ENCODE measurements at regions not wholly inside any gene's neighbourhood (a gene's known extent, or its start where the extent isn't known, plus 50 kb on each side); places are given as distances from the start of the nearest gene placed in this dataset.

- TF ChIP-seq POLR2AphosphoS5 (IDR thresholded peaks at IDR 0.05) (no peak), CTCF (IDR thresholded peaks at IDR 0.05) (no peak), POLR2A (IDR thresholded peaks at IDR 0.05) (no peak)
- H3K9me3 ChIP-seq = no peaks in the 10 kb centered on the region
- H3K27ac ChIP-seq = no peak overlapping the region
- intact Hi-C loops (cut with DNase I) = no loop called here
- DNase-seq (ENCODE audit: low spot score) = no peak
- H3K4me3 ChIP-seq = no peak overlapping the region
- H3K27me3 ChIP-seq (replicated peaks; ENCODE audit: insufficient read depth) = no peaks in the 10 kb centered on the region
- no peaks in the 10 kb centered on the region for H3K4me1 ChIP-seq (replicated peaks)
- H3K36me3 ChIP-seq = no peaks in the 10 kb centered on the region
Observed at GRCh38 chr5:98690002-98690401, 83.5 kb upstream of the RGMB start.

- Histone ChIP-seq H3K27ac (no peak overlapping the region), H3K4me3 (no peak overlapping the region), H3K9me3 (no peaks in the 10 kb centered on the region), H3K4me1 (replicated peaks) (no peaks in the 10 kb centered on the region), H3K27me3 (replicated peaks; ENCODE audit: insufficient read depth) (no peaks in the 10 kb centered on the region), H3K36me3 (no peaks in the 10 kb centered on the region)
- TF ChIP-seq CTCF (IDR thresholded peaks at IDR 0.05) = no peak
- TF ChIP-seq POLR2AphosphoS5 (IDR thresholded peaks at IDR 0.05) = no peak
- no peak for TF ChIP-seq POLR2A (IDR thresholded peaks at IDR 0.05)
- 89% methylated on average over 1 of the region's 1 CpG for WGBS
- intact Hi-C loops (cut with DNase I) = no loop called here
- no peak for DNase-seq (ENCODE audit: low spot score)
Observed at GRCh38 chr5:98694902-98695301, 78.6 kb upstream of the RGMB start.

GRCh38 chr5:98698359-98698758 is 75.1 kb upstream of the RGMB start:
- no peaks in the 10 kb centered on the region for H3K27me3 ChIP-seq (replicated peaks; ENCODE audit: insufficient read depth)
- H3K9me3 ChIP-seq = no peaks in the 10 kb centered on the region
- DNase-seq (ENCODE audit: low spot score) = no peak
- no peak overlapping the region for H3K4me3 ChIP-seq
- H3K36me3 ChIP-seq = no peaks in the 10 kb centered on the region
- no peak overlapping the region for H3K27ac ChIP-seq
- intact Hi-C loops (cut with DNase I) = no loop called here
- TF ChIP-seq CTCF (IDR thresholded peaks at IDR 0.05) (no peak), POLR2A (IDR thresholded peaks at IDR 0.05) (no peak), POLR2AphosphoS5 (IDR thresholded peaks at IDR 0.05) (no peak)
- H3K4me1 ChIP-seq (replicated peaks) = no peaks in the 10 kb centered on the region

- 83% methylated on average over 2 of the region's 2 CpGs for WGBS
- no peak for DNase-seq (ENCODE audit: low spot score)
- intact Hi-C loops (cut with DNase I) = no loop called here
Observed at GRCh38 chr5:98700730-98701129, 72.7 kb upstream of the RGMB start.

More at GRCh38 chr5:98700730-98701129, 72.7 kb upstream of the RGMB start:
- no peak for TF ChIP-seq POLR2AphosphoS5 (IDR thresholded peaks at IDR 0.05)
- TF ChIP-seq CTCF (IDR thresholded peaks at IDR 0.05) = no peak
- no peak for TF ChIP-seq POLR2A (IDR thresholded peaks at IDR 0.05)
- H3K36me3 ChIP-seq = no peaks in the 10 kb centered on the region
- no peak overlapping the region for H3K27ac ChIP-seq
- no peak overlapping the region for H3K4me3 ChIP-seq
- H3K27me3 ChIP-seq (replicated peaks; ENCODE audit: insufficient read depth) = no peaks in the 10 kb centered on the region
- H3K4me1 ChIP-seq (replicated peaks) = no peaks in the 10 kb centered on the region
- no peaks in the 10 kb centered on the region for H3K9me3 ChIP-seq
